Vagina (tissue), 2 donors: ENCODE measurements at regions not wholly inside any gene's neighbourhood (a gene's known extent, or its start where the extent isn't known, plus 50 kb on each side); places are given as distances from the start of the nearest gene placed in this dataset.
"Not testable (repeated sequence)": the region's sequence is repeated elsewhere in the genome, so short reads cannot be mapped to it uniquely, and the experiment has no call there.

Experiments used
- POLR2A ChIP-seq, 2 donors: fragments of 450-650 bp; IDR thresholded peaks; one replicate each; pipeline ENCODE4 v1.6.1; 2017; ENCODE audit warnings: antibody characterized with exemption in 2 of 2, mild to moderate bottlenecking in 2 of 2, moderate library complexity in 2 of 2
- POLR2AphosphoS5 ChIP-seq, 2 donors: sonication (generic); formaldehyde crosslinking; IDR thresholded peaks; one replicate each; pipeline ENCODE4 v1.9.0; 2017; ENCODE audit warnings: antibody characterized with exemption in 2 of 2, mild to moderate bottlenecking in 2 of 2, low read depth in 1 of 2; ENCODE audit not compliant: insufficient read depth in 1 of 2
- TF ChIP-seq, protein P1 (sequence below), 3 experiments: fragments of 450-650 bp in 2 of 3; fragments of 200-600 bp in 1 of 3; sonication (generic) in 1 of 3; IDR thresholded peaks; one replicate each; pipeline ENCODE4 v1.5.1; 2017 to 2019; ENCODE audit warnings: antibody characterized with exemption in 3 of 3, mild to moderate bottlenecking in 2 of 3, moderate library complexity in 2 of 3

DNA sequence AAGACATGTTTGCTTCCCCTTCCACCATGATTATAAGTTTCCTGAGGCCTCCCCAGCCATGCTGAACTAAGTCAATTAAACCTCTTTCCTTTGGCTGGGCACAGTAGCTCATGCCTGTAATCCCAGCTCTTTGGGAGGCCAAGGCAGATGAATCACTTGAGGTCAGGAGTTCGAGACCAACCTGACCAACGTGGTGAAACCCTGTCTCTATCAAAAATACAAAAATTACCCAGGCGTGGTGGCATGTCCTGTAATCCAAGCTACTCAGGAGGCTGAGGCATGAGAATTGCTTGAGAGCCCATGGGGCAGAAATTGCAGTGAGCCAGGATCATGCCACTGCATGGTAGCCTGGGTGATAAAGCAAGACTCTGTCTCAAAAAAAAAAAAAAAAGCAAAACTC is 130.2 kb upstream of the CDKN3 start:
- TF ChIP-seq POLR2AphosphoS5 (IDR thresholded peaks at IDR 0.05; ENCODE audit: insufficient read depth in 1 of 2, low read depth in 1 of 2); POLR2A (IDR thresholded peaks at IDR 0.05): not testable (repeated sequence)
- TF ChIP-seq, protein P1, sequence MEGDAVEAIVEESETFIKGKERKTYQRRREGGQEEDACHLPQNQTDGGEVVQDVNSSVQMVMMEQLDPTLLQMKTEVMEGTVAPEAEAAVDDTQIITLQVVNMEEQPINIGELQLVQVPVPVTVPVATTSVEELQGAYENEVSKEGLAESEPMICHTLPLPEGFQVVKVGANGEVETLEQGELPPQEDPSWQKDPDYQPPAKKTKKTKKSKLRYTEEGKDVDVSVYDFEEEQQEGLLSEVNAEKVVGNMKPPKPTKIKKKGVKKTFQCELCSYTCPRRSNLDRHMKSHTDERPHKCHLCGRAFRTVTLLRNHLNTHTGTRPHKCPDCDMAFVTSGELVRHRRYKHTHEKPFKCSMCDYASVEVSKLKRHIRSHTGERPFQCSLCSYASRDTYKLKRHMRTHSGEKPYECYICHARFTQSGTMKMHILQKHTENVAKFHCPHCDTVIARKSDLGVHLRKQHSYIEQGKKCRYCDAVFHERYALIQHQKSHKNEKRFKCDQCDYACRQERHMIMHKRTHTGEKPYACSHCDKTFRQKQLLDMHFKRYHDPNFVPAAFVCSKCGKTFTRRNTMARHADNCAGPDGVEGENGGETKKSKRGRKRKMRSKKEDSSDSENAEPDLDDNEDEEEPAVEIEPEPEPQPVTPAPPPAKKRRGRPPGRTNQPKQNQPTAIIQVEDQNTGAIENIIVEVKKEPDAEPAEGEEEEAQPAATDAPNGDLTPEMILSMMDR (IDR thresholded peaks at IDR 0.05) = not testable (repeated sequence)
